ENCODE measurements at regions not wholly inside any gene's neighbourhood (a gene's known extent, or its start where the extent isn't known, plus 50 kb on each side); places are given as distances from the start of the nearest gene placed in this dataset.

DNA sequence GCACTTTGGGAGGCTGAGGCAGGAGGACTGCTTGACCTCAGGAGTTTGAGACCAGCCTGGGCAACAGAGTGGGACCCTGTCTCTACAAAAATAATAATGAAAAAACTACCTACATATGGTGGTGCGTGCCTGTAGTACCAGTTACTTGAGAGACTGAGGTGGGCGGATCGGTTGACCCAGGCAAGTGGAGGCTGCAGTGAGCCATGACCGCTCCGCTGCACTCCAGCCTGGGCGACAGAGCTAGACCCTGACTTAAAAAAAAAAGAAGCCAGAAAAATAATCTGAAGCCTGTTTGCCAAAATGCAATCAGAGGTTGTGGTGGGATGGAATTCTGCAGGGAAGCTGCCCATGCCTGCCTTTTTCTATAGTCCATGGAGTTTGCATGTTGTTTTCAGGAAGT lies 50.4 kb upstream of the GGTA1 start:
- CTCF ChIA-PET, result interaction anchor here (0.8 to 1.8 kb wide), 7 partner anchors 11 to 146 kb away, joined by 3 to 7 read pairs (median 3); no protein-coding TSS in a partner anchor
- POLR2A ChIA-PET, result no interaction called here

DNA sequence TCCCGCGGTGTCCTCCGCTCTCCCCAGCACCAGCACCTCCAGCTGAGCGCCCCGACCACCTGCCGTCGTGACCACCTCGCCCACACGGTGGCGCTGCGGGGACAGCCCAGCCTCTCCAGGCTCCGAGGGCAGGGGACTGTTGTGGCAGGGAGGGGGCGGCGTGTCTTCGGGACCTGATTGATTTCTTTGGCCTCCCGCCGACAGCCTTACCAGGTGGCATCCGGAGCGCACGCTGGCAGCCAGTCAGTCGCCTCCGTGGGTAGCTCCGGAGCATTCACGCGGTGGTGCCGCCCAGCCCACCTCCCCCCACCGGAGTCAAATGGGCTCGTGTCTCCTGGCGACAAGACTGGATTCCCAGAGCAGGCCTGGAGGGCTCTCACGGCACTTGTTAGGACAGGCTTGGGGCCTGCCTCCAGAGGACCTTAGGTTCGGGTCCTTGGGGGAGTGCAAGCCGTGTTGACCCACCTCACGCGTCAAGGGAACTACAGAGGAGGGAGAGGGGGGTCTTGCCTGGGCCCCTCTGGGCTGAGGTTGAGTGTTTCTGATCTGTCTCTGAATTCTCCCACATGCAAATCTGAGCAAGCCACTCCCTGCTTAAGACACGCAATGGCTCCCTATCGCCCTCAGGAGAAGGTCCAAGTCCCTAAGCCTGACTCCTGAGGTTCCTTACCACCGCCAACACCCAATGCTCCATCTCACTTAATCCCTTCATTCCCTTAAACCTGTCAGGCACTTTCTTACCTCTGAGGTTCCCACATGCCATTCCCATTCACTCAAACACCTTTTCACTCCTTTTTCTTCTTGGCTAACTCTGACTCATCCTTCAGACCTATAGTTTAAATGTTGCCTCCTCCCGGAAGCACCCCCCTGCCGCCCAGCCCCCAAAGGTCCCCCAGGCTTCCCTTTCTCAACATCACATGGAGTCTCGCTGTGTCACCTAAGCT lies 51.2 kb upstream of the GGTA1 start:
- CTCF ChIA-PET, result interaction anchor here (0.8 to 1.8 kb wide), 7 partner anchors 11 to 145 kb away, joined by 3 to 7 read pairs (median 3); no protein-coding TSS in a partner anchor
- POLR2A ChIA-PET, result no interaction called here

DNA sequence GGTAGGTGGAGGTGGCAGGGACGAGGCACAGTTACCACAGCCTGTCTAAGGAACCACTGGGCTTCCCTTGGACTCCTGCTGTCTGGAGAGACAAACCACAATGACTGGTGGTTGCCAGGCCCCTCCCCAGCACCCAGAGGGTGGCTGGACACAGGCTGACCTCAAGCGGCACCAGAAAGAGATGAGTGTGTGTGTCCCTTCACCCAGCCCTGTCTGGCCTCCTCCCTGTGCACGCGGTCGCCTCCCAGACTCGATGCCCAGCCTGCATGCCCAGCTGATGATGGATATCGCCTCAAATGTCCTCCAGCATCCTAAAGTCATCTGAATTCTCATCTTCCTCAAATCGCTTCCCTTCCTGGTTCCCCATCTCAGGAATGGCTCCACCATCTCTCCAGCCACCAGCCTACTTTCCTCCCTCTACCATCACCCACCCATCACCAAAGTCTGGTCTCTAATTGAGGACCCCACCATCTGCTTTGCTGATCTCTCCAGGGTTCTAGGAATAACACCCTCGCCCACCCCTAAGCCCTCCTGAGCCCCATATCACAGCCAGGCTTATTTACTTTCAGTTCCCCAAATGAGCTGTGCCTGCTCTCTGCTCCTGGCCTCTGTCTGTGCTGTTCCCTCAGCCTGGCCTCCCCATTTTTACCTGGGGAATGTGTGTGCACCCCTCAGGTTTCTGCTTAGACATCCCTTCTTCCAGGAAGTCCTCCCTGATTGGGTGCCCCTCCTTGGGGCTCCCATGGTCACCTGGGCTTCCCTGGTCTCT lies 52.5 kb upstream of the GGTA1 start:
- CTCF ChIA-PET, result no interaction called here
- POLR2A ChIA-PET, result no interaction called here

DNA sequence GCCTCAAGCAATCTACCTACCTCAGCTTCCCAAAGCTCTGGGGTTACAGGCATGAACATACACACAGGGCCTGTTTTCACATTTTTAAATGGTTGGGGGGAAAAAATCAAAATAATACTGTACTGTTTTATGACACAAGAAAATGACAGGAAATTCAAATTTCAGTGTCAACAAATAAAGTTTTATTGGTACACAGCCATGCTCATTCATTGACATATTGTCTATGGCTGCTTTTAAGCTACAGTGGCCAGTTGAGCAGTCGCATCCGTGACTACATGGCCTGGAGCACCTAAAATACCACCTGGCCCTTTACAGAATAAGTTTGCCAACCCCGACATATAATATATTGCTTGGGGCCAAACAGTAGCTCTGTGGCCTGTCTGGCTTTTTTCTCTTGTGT lies 56.4 kb upstream of the GGTA1 start:
- POLR2A ChIA-PET, result no interaction called here
- CTCF ChIA-PET, result interaction anchor here (1.1 kb wide), 1 partner anchor 9 kb away, joined by 3 read pairs; no protein-coding TSS in a partner anchor

DNA sequence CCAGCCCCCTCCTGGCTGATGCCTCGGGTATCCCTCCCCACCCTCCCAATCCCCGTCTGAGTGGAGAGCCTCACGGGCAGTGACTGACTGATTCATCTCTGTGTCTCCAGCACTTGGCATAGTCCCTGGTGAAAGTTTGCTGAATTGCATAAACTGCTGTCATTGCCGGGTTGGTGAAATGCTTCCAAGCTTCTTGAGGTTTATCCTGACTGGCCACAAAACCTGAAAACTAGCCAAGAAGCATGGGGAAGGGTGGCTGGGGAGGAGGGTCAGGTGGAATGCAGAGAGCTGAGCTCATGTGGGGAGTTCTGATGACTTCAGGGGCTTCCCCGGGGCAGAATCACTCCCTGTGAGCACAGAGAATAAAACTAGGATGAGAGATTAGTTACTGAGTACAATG lies 56.9 kb upstream of the GGTA1 start:
- POLR2A ChIA-PET, result no interaction called here
- CTCF ChIA-PET, result interaction anchor here (1.2 kb wide), 1 partner anchor 11 kb away, joined by 6 read pairs; no protein-coding TSS in a partner anchor

DNA sequence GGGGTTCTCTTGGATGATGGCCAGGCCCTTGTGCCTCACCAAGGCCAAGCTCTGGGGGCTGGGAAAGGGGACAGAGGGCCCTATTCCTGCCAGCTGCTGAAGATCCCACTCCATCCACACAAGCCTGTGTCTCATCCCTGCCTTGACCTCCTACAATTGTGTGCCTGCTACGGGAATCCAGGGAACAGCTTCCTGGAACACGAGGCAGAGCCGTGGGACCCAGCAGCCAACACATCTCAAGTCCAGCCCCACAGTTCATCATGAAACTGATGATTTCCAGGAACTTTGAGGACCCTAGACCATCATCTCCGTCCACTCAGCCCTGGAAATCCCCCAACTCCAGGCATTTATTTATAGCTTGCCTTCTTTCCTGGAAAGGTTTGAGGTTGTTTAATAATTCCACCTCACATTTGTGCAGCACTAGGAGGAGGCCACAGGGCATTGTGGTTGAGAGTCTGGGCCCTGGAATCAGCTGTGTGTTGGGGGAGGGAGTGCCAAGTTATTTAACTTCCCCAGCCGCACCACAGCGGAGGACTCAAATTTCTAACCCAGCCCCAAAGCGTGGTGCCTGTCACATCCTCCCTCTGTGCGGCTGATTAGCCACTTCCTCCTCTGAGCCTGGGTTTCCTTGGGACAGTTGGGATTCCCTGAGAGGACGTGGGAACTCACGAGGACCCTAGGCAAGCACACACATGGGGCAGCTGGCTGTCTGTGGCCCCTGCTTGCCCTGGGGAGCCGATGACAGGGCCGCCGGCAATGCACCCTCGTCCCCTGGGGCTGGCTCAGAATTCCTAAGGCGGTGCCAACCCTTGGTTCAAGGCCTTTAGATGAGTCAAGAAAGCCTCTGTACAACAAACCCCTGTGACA lies 58.2 kb upstream of the GGTA1 start:
- ChIA-PET POLR2A (no interaction called here), CTCF (interaction anchor here (1.2 kb wide), 1 partner anchor 12 kb away, joined by 6 read pairs; no protein-coding TSS in a partner anchor)

DNA sequence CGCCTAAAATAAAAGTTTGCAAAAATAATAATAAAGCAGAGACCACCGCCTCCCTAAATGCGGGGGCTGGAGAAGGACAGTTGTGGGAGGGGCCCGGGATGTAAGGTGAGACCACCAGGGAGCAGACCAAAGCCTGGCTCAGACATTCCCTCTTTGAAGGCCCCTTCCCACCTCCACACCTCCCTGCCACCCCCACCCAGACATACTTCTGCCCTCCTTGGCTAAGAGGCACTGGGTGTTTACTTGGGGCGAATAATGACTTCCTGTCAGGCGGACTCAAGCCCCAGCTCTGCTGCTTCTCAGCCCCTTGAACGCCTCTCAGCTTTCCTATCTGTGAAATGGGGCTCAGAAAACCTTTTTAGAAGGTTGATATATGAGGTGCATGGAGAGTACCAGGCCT lies 58.8 kb upstream of the GGTA1 start:
- ChIA-PET CTCF (no interaction called here), POLR2A (no interaction called here)

DNA sequence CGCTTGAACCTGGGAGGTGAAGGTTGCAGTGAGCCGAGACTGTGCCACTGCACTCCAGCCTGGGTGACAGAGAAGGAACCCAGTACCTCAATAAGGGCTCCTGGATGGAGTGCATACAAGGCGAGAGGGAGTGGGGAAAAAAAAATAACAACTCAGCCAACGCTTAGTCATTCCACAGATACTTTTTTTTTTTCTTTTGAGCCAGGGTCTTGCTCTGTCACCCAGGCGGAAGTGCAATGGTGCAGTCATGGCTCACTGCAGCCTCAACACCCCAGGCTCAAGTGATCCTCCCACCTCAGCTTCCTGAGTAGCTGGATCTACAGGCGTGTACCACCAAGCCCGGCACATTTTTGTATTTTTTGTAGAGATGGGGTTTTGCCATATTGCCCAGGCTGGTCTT lies 59.5 kb upstream of the GGTA1 start:
- POLR2A ChIA-PET, result no interaction called here
- CTCF ChIA-PET, result no interaction called here

DNA sequence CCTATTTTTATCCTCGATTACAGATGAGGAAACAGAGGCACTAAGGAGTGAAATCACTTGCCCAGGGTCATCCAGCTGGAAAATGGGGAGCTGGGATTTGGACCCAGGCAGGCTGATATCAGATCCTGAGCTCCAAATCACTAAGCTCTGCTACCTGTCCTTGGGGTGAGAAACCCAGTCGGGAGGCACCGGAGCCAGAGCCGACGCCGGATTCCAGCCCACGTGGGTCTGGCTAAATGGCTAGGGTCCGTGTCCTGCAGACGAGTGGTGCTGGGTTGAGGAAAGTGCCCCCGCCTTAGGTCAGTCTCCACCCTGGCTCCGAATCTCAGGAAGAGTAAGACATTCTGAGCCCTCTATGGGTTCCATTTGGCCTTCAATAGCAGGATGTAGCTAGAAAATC lies 61.3 kb upstream of the GGTA1 start:
- ChIA-PET CTCF (no interaction called here), POLR2A (no interaction called here)

DNA sequence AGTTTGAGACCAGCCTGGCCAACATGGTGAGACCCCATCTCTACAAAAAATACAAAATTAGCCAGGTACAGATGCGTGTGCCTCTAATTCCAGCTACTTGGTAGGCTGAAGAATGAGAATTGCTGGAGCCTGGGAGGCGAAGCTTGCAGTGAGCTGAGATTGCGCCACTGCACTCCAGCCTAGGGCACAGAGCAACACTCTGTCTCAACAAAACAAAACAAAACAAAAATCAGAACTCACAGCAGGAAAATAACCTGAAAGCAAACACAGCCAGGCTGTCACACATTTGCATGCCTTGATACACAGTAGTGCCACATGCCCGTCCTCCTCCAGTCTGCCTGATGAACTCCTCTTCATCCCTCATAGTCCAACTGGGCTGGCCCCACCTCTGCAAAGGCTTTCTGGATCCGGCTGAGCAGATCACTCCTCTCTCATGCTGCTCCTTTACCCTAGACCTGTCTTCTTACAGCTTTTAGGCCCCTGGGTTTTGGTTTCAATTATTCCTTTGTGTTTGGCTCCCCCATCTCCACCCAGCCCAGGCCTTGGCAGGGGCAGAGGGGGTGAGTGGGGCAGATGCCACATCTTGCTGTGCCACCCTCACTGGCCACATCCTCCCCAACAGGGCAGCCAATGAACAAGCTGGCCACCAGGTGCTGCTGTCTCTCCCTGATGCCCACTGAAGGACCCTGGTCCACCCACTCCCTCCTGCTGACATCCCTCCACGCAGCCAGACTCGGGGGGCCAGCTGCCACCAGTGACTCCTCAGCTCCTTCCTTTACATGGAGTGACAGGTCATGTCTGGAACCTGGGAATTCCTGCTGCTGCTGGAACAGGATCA lies 62.0 kb upstream of the GGTA1 start:
- CTCF ChIA-PET, result interaction anchor here (0.9 kb wide), 1 partner anchor 11 kb away, joined by 3 read pairs; no protein-coding TSS in a partner anchor
- POLR2A ChIA-PET, result no interaction called here

DNA sequence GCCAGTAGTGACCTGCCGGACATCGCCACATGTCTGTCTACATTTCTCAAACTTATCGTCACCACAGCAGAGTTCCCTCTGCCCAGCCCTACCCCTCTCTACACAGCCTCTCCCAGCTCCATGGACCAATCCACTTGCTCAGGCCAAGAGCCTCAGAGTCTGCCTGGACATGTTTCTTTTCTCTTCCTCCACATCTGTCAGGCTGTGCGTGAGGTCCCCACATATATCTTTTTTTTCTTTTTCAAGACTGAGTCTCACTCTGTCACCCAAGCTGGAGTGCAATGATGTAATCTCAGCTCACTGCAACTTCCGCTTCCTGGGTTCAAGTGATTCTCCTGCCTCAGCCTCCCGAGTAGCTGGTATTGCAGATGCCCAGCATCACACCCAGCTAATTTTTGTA lies 62.7 kb upstream of the GGTA1 start:
- ChIA-PET CTCF (interaction anchor here (0.9 to 1.3 kb wide), 2 partner anchors 12 kb away, joined by 3 to 4 read pairs; no protein-coding TSS in a partner anchor), POLR2A (interaction anchor here (0.6 kb wide), 1 partner anchor 105 kb away, joined by 6 read pairs; no protein-coding TSS in a partner anchor)

DNA sequence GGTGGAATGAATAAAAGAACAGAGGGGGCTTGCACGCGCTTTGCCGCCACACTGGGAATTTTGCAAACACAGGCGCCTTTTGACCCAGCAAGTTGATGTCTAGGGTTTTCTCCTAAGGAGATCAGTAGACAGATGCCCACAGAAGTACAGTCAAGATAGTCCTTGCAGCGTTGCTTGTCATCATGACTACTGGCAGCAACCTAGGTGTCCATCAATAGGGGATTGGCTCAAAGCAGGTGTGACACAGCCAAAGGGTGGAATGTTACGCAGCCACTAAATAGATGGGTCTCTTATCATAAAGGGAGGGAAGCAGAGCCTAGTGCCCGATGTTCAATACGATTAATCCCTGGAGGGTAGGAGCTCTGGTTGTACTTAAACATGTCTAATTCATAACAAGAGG lies 63.8 kb upstream of the GGTA1 start:
- POLR2A ChIA-PET, result no interaction called here
- CTCF ChIA-PET, result interaction anchor here (1.3 kb wide), 1 partner anchor 13 kb away, joined by 4 read pairs; no protein-coding TSS in a partner anchor

DNA sequence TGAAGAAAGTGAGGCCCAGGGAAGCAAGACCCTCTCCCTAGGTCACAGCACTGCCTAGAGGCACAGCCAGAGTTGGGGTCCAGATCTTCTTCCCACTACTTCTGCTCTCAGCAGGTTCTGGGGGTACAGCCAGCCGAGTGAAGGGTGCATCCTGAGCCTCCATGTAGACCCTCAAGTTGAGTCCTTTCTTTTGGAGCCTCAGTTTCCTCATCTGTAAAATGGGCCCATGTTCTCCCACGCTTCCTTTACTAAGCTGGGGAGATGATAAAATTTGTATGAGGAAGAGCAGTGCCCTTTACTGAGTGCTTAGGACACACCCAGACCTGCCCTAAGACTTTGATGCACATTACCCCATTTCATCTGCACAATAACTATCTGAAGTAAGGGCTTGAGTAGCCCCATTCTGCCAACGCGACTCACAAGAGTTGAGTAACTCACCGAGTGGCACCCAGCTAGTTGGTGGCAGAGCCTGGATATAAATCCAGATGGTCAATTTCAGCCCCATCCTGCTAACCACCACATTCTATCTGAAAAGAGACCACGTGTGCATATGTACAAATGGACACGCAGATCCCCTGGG lies 64.3 kb upstream of the GGTA1 start:
- POLR2A ChIA-PET, result no interaction called here
- CTCF ChIA-PET, result interaction anchor here (1.3 kb wide), 1 partner anchor 14 kb away, joined by 4 read pairs; no protein-coding TSS in a partner anchor

DNA sequence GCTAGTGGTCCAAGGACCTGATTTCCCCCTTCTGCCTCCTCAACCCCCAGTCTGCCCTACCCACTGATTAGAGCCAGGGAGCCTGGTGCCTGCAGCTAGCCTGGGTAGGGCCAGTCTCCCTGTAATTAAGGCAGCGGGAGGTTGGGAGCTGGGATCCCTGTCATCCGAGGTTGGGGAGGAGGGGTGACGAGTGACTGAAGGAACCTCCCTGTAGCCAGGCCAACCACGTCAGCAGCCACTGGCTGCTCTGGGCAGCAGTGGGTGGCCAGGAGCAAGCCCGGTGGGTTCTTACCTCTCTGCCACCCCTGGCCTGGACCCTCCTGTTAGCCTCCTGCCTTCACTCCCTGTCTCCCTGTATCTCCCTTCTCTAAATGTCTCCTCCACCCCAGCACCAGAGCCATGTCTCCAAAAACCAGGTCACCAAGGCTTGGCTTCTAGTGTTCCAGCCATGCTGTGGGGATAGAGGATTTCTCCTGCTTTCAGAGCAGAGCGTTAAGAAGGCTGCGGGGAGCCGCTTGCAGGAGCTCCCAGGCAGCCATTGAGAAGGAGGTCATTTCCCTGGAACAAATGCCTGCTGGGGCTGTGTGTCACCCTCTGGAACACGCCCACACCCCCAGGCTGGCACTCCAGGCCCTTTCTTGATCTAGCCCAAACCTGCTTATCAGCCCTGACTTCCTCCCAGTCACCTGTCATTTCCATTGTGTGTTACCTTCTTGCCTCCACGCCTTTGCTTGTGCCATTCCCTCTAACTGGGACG lies 65.0 kb upstream of the GGTA1 start:
- ChIA-PET POLR2A (no interaction called here), CTCF (interaction anchor here (0.9 kb wide), 1 partner anchor 19 kb away, joined by 3 read pairs; no protein-coding TSS in a partner anchor)

DNA sequence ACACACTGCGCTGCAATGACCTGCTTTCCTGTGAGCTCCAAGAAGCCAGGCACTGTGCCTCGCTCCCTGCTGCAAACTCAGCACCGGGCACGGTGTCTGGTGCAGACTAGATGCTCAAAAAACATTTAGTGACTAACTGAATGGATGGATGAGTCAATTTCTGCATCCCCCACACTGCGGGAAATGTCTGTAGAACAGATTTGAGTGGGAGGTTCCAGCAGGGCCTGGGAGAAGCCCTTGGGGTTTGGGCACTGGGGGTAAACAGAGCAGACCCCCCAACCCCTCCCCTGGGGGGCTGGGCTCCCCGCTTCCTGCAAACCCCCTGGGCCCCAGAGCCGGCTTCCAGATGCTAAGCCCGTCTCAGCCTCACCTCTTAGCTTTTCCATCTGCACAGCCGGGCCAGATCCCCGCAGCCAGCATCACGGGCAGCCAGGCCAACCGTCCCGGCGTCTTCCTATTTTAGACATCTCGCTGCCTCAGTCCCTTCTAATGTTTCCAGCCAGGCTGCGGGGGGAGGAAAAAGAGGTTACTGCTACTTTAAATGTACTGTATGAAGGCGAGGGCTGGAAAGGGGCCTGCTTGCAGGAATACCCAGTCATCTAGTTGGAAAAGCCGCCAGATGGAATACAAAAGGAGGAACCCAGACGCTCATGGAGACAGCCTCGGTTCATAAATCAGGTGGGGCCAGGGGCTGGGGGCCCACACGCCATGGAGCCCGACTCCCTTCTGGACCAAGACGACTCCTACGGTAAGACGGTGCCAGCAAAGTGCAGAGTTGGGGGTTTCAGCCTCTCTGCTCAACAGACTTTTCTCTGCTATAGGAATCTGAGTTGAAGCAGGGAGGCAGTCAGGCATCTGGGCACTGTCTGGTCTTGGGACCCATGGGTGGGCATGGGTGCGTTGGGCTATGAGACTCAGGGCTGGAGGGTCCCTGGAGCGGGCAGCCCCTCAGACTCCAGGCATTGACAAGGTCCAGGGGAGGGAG lies 67.1 kb upstream of the GGTA1 start:
- POLR2A ChIA-PET, result no interaction called here
- CTCF ChIA-PET, result no interaction called here

Data from activated CD8-positive, alpha-beta memory T cell treated with anti-CD3 and anti-CD28 coated beads for 36 hours (primary cell).